NCI-H748 treated with DMSO at 0.1 percent for 48 hours (cell line): ENCODE measurements at regions not wholly inside any gene's neighbourhood (a gene's known extent, or its start where the extent isn't known, plus 50 kb on each side); places are given as distances from the start of the nearest gene placed in this dataset.

Source experiments
- DNase-seq: peaks from one replicate; lab custom pipeline; 2025; lab: John Stamatoyannopoulos, UW

- DNase-seq, result no peak
Measured at GRCh38 chr14:101467181-101467926, 93.9 kb upstream of the DIO3 start.

- no peak for DNase-seq
Measured at GRCh38 chr14:101469382-101470247, 91.7 kb upstream of the DIO3 start.

- no peak for DNase-seq
Measured at GRCh38 chr14:101470266-101470665, 91.0 kb upstream of the DIO3 start.

- DNase-seq, result no peak
Measured at GRCh38 chr14:101471723-101472517, 89.4 kb upstream of the DIO3 start.

GRCh38 chr14:101472518-101472849 lies 88.8 kb upstream of the DIO3 start:
- no peak for DNase-seq

GRCh38 chr14:101473045-101473729 lies 88.1 kb upstream of the DIO3 start:
- no peak for DNase-seq

- DNase-seq, result no peak
Measured at GRCh38 chr14:101473795-101474562, 87.3 kb upstream of the DIO3 start.

GRCh38 chr14:101474563-101475455 lies 86.5 kb upstream of the DIO3 start:
- DNase-seq, result no peak

GRCh38 chr14:101475456-101476257 lies 85.6 kb upstream of the DIO3 start:
- no peak for DNase-seq

GRCh38 chr14:101476258-101476915 lies 84.9 kb upstream of the DIO3 start:
- no peak for DNase-seq

- DNase-seq, result peak; percentile 61
Measured at GRCh38 chr14:101476916-101477553, 84.3 kb upstream of the DIO3 start.

GRCh38 chr14:101477648-101478047 lies 83.6 kb upstream of the DIO3 start:
- no peak for DNase-seq

- DNase-seq, result no peak
Measured at GRCh38 chr14:101478096-101478495, 83.2 kb upstream of the DIO3 start.

- no peak for DNase-seq
Measured at GRCh38 chr14:101478796-101479410, 82.4 kb upstream of the DIO3 start.

GRCh38 chr14:101480022-101480746 lies 81.1 kb upstream of the DIO3 start:
- DNase-seq, result no peak

GRCh38 chr14:101480747-101481530 lies 80.4 kb upstream of the DIO3 start:
- no peak for DNase-seq
